ENCODE measurements at regions not wholly inside any gene's neighbourhood (a gene's known extent, or its start where the extent isn't known, plus 50 kb on each side); places are given as distances from the start of the nearest gene placed in this dataset.

GRCh38 chr10:129140921-129141885 lies 325.8 kb upstream of the MGMT start:
- no peak for DNase-seq

GRCh38 chr10:129151281-129151680 lies 315.8 kb upstream of the MGMT start:
- DNase-seq: no peak

GRCh38 chr10:129156406-129156805 lies 310.6 kb upstream of the MGMT start:
- no peak for DNase-seq

- no peak for DNase-seq
These were observed 309.9 kb upstream of the MGMT start for GRCh38 chr10:129157185-129157584.

- DNase-seq: no peak
These were observed 305.9 kb upstream of the MGMT start for GRCh38 chr10:129161150-129161549.

- DNase-seq: no peak
These were observed 303.5 kb upstream of the MGMT start for GRCh38 chr10:129163531-129163930.

GRCh38 chr10:129165076-129165720 lies 301.8 kb upstream of the MGMT start:
- DNase-seq: no peak

GRCh38 chr10:129165770-129166169 lies 301.3 kb upstream of the MGMT start:
- no peak for DNase-seq

- DNase-seq: no peak
These were observed 298.4 kb upstream of the MGMT start for GRCh38 chr10:129168660-129169059.

- no peak for DNase-seq
These were observed 297.9 kb upstream of the MGMT start for GRCh38 chr10:129169115-129169514.

GRCh38 chr10:129170812-129171211 lies 296.2 kb upstream of the MGMT start:
- no peak for DNase-seq

GRCh38 chr10:129171812-129172211 lies 295.2 kb upstream of the MGMT start:
- DNase-seq: no peak

- no peak for DNase-seq
These were observed 292.6 kb upstream of the MGMT start for GRCh38 chr10:129174232-129175014.

- no peak for DNase-seq
These were observed 287.6 kb upstream of the MGMT start for GRCh38 chr10:129179245-129179971.

- DNase-seq: no peak
These were observed 286.9 kb upstream of the MGMT start for GRCh38 chr10:129179972-129180678.

- DNase-seq: no peak
These were observed 282.8 kb upstream of the MGMT start for GRCh38 chr10:129184196-129184595.

GRCh38 chr10:129187331-129187730 lies 279.7 kb upstream of the MGMT start:
- DNase-seq: no peak

GRCh38 chr10:129191797-129192196 lies 275.2 kb upstream of the MGMT start:
- no peak for DNase-seq

- no peak for DNase-seq
These were observed 274.5 kb upstream of the MGMT start for GRCh38 chr10:129192344-129193128.

- DNase-seq: no peak
These were observed 273.9 kb upstream of the MGMT start for GRCh38 chr10:129193148-129193547.

Data from GOT3 (cell line).